Stimulated activated CD8-positive, alpha-beta memory T cell treated with anti-CD3 and anti-CD28 coated beads, Interleukin-7, amount 100 ng/mL, for 48 hours (primary cell): ENCODE measurements at regions not wholly inside any gene's neighbourhood (a gene's known extent, or its start where the extent isn't known, plus 50 kb on each side); places are given as distances from the start of the nearest gene placed in this dataset.

Source experiments
- DNase-seq, 2 donors: peaks; one replicate each; pipeline ENCODE4 v3.0.0-alpha.2; 2020; ENCODE audit warnings: low read depth in 1 of 2; ENCODE audit errors: extremely low read depth in 1 of 2

GRCh38 chr7:156490021-156490800 lies 150.4 kb upstream of the RNF32 start:
- DNase-seq = no peak

GRCh38 chr7:156487811-156488533 lies 152.6 kb upstream of the RNF32 start:
- DNase-seq = no peak

GRCh38 chr7:156480671-156481070 lies 159.9 kb upstream of the RNF32 start:
- no peak for DNase-seq

GRCh38 chr7:156479596-156479995 lies 161.0 kb upstream of the RNF32 start:
- no peak for DNase-seq

- DNase-seq = no peak
These were observed 162.1 kb upstream of the RNF32 start for GRCh38 chr7:156478486-156478885.

GRCh38 chr7:156475666-156476065 lies 164.9 kb upstream of the RNF32 start:
- DNase-seq = no peak

- no peak for DNase-seq
These were observed 165.4 kb upstream of the RNF32 start for GRCh38 chr7:156475179-156475578.

- no peak for DNase-seq
These were observed 166.3 kb upstream of the RNF32 start for GRCh38 chr7:156474241-156474743.

GRCh38 chr7:156473476-156474240 lies 166.9 kb upstream of the RNF32 start:
- no peak for DNase-seq

GRCh38 chr7:156472267-156472666 lies 168.3 kb upstream of the RNF32 start:
- DNase-seq = no peak

GRCh38 chr7:156470399-156471320 lies 169.9 kb upstream of the RNF32 start:
- DNase-seq = no peak

GRCh38 chr7:156466955-156467625 lies 173.5 kb upstream of the RNF32 start:
- no peak for DNase-seq

GRCh38 chr7:156466272-156466671 lies 174.3 kb upstream of the RNF32 start:
- no peak for DNase-seq

- no peak for DNase-seq
These were observed 175.4 kb upstream of the RNF32 start for GRCh38 chr7:156465186-156465585.

- DNase-seq = no peak
These were observed 176.2 kb upstream of the RNF32 start for GRCh38 chr7:156464339-156464738.

- no peak for DNase-seq
These were observed 177.3 kb upstream of the RNF32 start for GRCh38 chr7:156463280-156463679.

GRCh38 chr7:156461881-156462665 lies 178.5 kb upstream of the RNF32 start:
- no peak for DNase-seq

- no peak for DNase-seq
These were observed 179.5 kb upstream of the RNF32 start for GRCh38 chr7:156460858-156461627.
